ENCODE measurements at regions not wholly inside any gene's neighbourhood (a gene's known extent, or its start where the extent isn't known, plus 50 kb on each side); places are given as distances from the start of the nearest gene placed in this dataset.

DNA sequence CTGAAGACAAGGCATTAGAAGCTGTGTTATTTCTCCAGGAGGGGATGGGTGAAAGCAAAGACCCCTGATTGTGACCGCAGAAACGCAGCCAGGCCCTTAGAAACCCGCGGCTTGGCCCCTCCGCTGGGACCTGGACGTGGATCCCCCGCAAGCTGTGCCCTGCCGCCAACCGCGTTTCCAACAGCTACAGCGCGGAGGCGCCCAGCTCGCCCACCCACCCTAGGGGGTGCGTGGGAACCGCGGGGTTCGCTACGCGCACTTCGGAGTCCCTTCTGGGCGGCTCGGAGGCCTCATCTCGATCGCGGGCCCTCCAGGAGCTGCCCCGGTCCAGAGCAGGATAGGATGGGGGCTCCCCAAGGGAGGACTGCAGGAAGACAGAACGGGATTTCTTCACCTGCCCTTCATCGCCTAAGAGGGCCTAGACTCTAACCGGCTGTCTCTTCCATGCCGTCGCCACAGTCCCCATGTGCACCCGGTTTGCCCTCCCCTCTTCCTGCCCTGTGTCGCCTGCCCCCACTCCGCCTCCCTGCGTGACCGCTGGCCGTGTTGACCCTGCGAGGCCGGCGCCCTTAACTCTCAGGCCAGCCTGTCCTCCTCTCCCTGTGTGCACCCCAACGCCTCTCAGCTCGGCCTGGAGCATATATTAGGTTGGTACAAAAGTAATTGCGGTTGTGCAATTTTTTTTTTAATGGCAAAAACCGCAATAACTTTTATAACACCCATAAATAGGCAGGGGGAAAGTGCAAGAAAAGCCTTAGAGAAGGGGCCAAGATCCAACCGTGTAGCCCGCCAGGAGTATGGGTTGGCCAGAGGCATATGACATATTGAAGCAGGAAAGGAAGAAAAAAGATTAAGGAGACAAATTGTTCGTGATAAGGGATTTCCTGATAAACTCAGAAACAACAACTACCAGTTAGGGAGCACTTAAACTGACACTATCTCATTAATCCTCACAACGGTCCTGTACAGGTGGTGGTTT, 68.1 kb upstream of the FREM1 start:
- Histone ChIP-seq H3K4me3 (ENCODE audit: low read depth in 1 of 5, low read length in 5 of 5) (no peak overlapping the region), H3K9me3 (ENCODE audit: control insufficient read depth in 5 of 5, low read length in 5 of 5) (peaks cover 0 to 4% (median 0%) of the 10 kb centered on the region in 5 donors)

GRCh38 chr9:14967450-14968321, 57.5 kb upstream of the FREM1 start:
- Histone ChIP-seq H3K9me3 (ENCODE audit: control insufficient read depth in 5 of 5, low read length in 5 of 5) (no peaks in the 10 kb centered on the region), H3K4me3 (ENCODE audit: low read depth in 1 of 5, low read length in 5 of 5) (no peak overlapping the region), H3K27me3 (ENCODE audit: control insufficient read depth in 5 of 5, insufficient read depth in 4 of 5, low read length in 5 of 5) (no peaks in the 10 kb centered on the region), H3K36me3 (ENCODE audit: control insufficient read depth in 5 of 5, insufficient read depth in 5 of 5, low read length in 5 of 5) (no peaks in the 10 kb centered on the region), H3K4me1 (ENCODE audit: control insufficient read depth in 5 of 5, insufficient read depth in 5 of 5, low read length in 5 of 5) (peaks cover 0 to 3% (median 0%) of the 10 kb centered on the region in 5 donors), H3K27ac (ENCODE audit: low read depth, low read length) (no peak overlapping the region), H3K9ac (ENCODE audit: low read length in 5 of 5) (no peak overlapping the region)

More for the DNA sequence above, 68.1 kb upstream of the FREM1 start:
- H3K4me1 ChIP-seq (ENCODE audit: control insufficient read depth in 5 of 5, insufficient read depth in 5 of 5, low read length in 5 of 5): no peaks in the 10 kb centered on the region
- peaks cover 0 to 4% (median 0%) of the 10 kb centered on the region in 5 donors for H3K36me3 ChIP-seq (ENCODE audit: control insufficient read depth in 5 of 5, insufficient read depth in 5 of 5, low read length in 5 of 5)
- no peak overlapping the region for H3K9ac ChIP-seq (ENCODE audit: low read length in 5 of 5)
- no peaks in the 10 kb centered on the region for H3K27me3 ChIP-seq (ENCODE audit: control insufficient read depth in 5 of 5, insufficient read depth in 4 of 5, low read length in 5 of 5)
- H3K27ac ChIP-seq (ENCODE audit: low read depth, low read length): no peak overlapping the region

GRCh38 chr9:14962193-14962882, 52.1 kb upstream of the FREM1 start:
- no peak overlapping the region for H3K27ac ChIP-seq (ENCODE audit: low read depth, low read length)
- H3K4me3 ChIP-seq (ENCODE audit: low read depth in 1 of 5, low read length in 5 of 5): no peak overlapping the region
- H3K36me3 ChIP-seq (ENCODE audit: control insufficient read depth in 5 of 5, insufficient read depth in 5 of 5, low read length in 5 of 5): no peaks in the 10 kb centered on the region
- no peaks in the 10 kb centered on the region for H3K9me3 ChIP-seq (ENCODE audit: control insufficient read depth in 5 of 5, low read length in 5 of 5)
- peaks cover 0 to 16% (median 12%) of the 10 kb centered on the region in 5 donors for H3K4me1 ChIP-seq (ENCODE audit: control insufficient read depth in 5 of 5, insufficient read depth in 5 of 5, low read length in 5 of 5)
- no peak overlapping the region for H3K9ac ChIP-seq (ENCODE audit: low read length in 5 of 5)
- no peaks in the 10 kb centered on the region for H3K27me3 ChIP-seq (ENCODE audit: control insufficient read depth in 5 of 5, insufficient read depth in 4 of 5, low read length in 5 of 5)

DNA sequence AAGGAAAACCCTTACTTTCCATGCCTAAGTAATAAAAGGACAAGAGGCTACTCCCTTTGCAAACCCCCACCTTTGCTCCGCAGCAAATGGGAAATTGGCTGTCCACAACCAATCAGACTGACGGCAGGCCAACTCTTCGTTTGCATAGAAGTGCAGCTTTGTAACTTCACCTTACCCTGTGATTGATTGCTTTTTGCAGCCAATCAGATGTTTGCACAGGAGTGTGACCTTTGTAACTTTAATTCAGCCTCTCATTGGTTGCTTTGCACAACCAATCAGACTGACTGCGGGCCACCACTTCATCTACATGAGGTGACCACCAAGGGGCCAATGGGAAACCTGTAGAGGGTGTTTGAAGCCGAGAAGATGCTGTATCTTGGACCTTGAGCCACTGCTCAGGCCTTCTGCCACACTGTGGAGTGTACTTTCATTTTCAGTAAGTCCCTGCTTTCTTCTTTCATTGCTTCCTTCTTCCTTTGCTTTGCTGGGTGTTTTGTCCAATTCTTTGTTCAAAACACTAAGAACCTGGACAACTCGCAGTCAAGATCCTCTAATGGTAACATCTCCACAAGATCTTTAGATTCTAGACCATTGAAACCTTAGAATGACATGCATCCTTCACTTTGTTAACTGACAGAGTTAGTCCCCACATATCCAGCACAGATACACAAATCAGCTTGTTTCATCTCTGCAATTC, 51.3 kb upstream of the FREM1 start:
- H3K27ac ChIP-seq (ENCODE audit: low read depth, low read length): no peak overlapping the region
- H3K4me1 ChIP-seq (ENCODE audit: control insufficient read depth in 5 of 5, insufficient read depth in 5 of 5, low read length in 5 of 5): peaks cover 0 to 17% (median 12%) of the 10 kb centered on the region in 5 donors
- H3K9ac ChIP-seq (ENCODE audit: low read length in 5 of 5): no peak overlapping the region
- H3K4me3 ChIP-seq (ENCODE audit: low read depth in 1 of 5, low read length in 5 of 5): no peak overlapping the region
- H3K9me3 ChIP-seq (ENCODE audit: control insufficient read depth in 5 of 5, low read length in 5 of 5): no peaks in the 10 kb centered on the region
- no peaks in the 10 kb centered on the region for H3K27me3 ChIP-seq (ENCODE audit: control insufficient read depth in 5 of 5, insufficient read depth in 4 of 5, low read length in 5 of 5)
- no peaks in the 10 kb centered on the region for H3K36me3 ChIP-seq (ENCODE audit: control insufficient read depth in 5 of 5, insufficient read depth in 5 of 5, low read length in 5 of 5)

DNA sequence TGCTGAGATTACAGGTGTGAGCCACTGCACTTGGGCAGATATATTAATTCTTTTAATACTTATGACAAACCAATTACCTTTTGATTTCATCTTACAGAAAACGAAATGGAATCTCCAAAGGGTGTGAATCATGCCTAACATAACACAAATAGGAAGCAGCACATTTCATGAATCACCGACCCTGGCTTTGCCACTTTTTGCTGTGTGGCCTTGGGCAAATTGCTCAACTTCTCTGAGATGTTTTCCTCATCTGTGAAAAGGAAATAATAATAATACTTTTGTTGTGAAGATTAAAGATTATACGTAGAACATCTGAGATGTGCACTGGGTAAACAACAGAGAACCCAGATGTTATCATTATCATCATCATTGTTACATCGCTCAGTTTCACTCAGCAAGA, 50.7 kb upstream of the FREM1 start:
- H3K4me3 ChIP-seq (ENCODE audit: low read depth in 1 of 5, low read length in 5 of 5): no peak overlapping the region
- H3K9ac ChIP-seq (ENCODE audit: low read length in 5 of 5): no peak overlapping the region
- no peak overlapping the region for H3K27ac ChIP-seq (ENCODE audit: low read depth, low read length)

More for the DNA sequence above, 50.7 kb upstream of the FREM1 start:
- Histone ChIP-seq H3K27me3 (ENCODE audit: control insufficient read depth in 5 of 5, insufficient read depth in 4 of 5, low read length in 5 of 5) (no peaks in the 10 kb centered on the region), H3K9me3 (ENCODE audit: control insufficient read depth in 5 of 5, low read length in 5 of 5) (no peaks in the 10 kb centered on the region), H3K4me1 (ENCODE audit: control insufficient read depth in 5 of 5, insufficient read depth in 5 of 5, low read length in 5 of 5) (peaks cover 0 to 23% (median 12%) of the 10 kb centered on the region in 5 donors), H3K36me3 (ENCODE audit: control insufficient read depth in 5 of 5, insufficient read depth in 5 of 5, low read length in 5 of 5) (no peaks in the 10 kb centered on the region)
